Peyer's patch (tissue), 4 donors: ENCODE measurements at regions not wholly inside any gene's neighbourhood (a gene's known extent, or its start where the extent isn't known, plus 50 kb on each side); places are given as distances from the start of the nearest gene placed in this dataset.

Experiments
- POLR2A ChIP-seq, 2 donors: fragments of 450-650 bp; IDR thresholded peaks; one replicate each; pipeline ENCODE4 v1.5.1; 2017; ENCODE audit warnings: antibody characterized with exemption in 2 of 2, mild to moderate bottlenecking in 2 of 2, moderate library complexity in 2 of 2
- TF ChIP-seq, protein P1 (sequence below), 6 experiments: fragments of 450-650 bp in 4 of 6; fragments of 200-600 bp in 2 of 6; sonication (generic) in 1 of 6; IDR thresholded peaks; one replicate each; pipeline ENCODE4 v1.5.1; 2017 to 2019; ENCODE audit warnings: antibody characterized with exemption in 6 of 6, mild to moderate bottlenecking in 3 of 6, moderate library complexity in 1 of 6

DNA sequence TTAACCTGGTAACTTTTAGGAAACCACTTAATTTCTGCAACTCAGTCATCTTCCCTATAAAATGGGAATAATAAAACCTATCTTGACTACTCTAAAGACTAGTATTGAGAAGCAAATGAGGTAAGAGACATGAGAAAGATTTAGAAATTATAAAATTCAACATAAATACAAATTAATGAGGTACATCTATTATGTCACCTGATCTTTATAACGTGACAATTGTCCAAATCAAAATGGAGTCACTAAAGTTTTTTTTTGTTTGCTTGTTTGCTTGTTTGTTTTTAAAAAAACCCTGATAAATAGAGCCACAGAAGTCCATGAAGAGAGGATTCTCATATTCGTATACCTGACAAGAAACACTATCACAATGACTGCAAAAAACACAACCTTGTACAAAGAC lies 242.8 kb downstream of the LRRN1 start:
- TF ChIP-seq, protein P1, sequence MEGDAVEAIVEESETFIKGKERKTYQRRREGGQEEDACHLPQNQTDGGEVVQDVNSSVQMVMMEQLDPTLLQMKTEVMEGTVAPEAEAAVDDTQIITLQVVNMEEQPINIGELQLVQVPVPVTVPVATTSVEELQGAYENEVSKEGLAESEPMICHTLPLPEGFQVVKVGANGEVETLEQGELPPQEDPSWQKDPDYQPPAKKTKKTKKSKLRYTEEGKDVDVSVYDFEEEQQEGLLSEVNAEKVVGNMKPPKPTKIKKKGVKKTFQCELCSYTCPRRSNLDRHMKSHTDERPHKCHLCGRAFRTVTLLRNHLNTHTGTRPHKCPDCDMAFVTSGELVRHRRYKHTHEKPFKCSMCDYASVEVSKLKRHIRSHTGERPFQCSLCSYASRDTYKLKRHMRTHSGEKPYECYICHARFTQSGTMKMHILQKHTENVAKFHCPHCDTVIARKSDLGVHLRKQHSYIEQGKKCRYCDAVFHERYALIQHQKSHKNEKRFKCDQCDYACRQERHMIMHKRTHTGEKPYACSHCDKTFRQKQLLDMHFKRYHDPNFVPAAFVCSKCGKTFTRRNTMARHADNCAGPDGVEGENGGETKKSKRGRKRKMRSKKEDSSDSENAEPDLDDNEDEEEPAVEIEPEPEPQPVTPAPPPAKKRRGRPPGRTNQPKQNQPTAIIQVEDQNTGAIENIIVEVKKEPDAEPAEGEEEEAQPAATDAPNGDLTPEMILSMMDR (IDR thresholded peaks at IDR 0.05) = no peak
- TF ChIP-seq POLR2A (IDR thresholded peaks at IDR 0.05) = no peak
